NB4 (cell line): ENCODE measurements at regions not wholly inside any gene's neighbourhood (a gene's known extent, or its start where the extent isn't known, plus 50 kb on each side); places are given as distances from the start of the nearest gene placed in this dataset.

ENCODE experiments used
- POLR2A ChIP-seq: IDR thresholded peaks from 2 replicates; pipeline ENCODE4 v1.6.1; 2011; ENCODE audit warnings: mild to moderate bottlenecking; ENCODE audit not compliant: insufficient read length; ENCODE audit errors: extremely low read depth
- TF ChIP-seq, protein P1 (sequence below): IDR thresholded peaks from one replicate; pipeline ENCODE4 v1.5.1; 2012; ENCODE audit warnings: low read depth, low read length

- no peak for TF ChIP-seq POLR2A
- TF ChIP-seq, protein P1, sequence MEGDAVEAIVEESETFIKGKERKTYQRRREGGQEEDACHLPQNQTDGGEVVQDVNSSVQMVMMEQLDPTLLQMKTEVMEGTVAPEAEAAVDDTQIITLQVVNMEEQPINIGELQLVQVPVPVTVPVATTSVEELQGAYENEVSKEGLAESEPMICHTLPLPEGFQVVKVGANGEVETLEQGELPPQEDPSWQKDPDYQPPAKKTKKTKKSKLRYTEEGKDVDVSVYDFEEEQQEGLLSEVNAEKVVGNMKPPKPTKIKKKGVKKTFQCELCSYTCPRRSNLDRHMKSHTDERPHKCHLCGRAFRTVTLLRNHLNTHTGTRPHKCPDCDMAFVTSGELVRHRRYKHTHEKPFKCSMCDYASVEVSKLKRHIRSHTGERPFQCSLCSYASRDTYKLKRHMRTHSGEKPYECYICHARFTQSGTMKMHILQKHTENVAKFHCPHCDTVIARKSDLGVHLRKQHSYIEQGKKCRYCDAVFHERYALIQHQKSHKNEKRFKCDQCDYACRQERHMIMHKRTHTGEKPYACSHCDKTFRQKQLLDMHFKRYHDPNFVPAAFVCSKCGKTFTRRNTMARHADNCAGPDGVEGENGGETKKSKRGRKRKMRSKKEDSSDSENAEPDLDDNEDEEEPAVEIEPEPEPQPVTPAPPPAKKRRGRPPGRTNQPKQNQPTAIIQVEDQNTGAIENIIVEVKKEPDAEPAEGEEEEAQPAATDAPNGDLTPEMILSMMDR, result no peak
Observed at GRCh38 chr3:154775821-154776548, 304.1 kb upstream of the MME start.
